GM12891 (cell line): ENCODE measurements at regions not wholly inside any gene's neighbourhood (a gene's known extent, or its start where the extent isn't known, plus 50 kb on each side); places are given as distances from the start of the nearest gene placed in this dataset.

ENCODE experiments used
- DNase-seq: peaks from one replicate; pipeline ENCODE4 v3.0.0; 2011; ENCODE audit warnings: low spot score; ENCODE audit not compliant: insufficient read length
- FAIRE-seq: peaks from 2 replicates; lab custom pipeline; 2011; peaks lifted over from hg19 to GRCh38; lab: Jason Lieb, UNC
- PAX5 ChIP-seq: IDR thresholded peaks from 2 replicates; pipeline ENCODE4 v1.6.1; 2011; ENCODE audit warnings: low read length, moderate library complexity, mild to moderate bottlenecking; ENCODE audit not compliant: insufficient read depth, severe bottlenecking
- POLR2A ChIP-seq: IDR thresholded peaks from 2 replicates; pipeline ENCODE4 v1.6.1; 2011; ENCODE audit warnings: low read depth, low read length, control low read depth
- POLR2AphosphoS5 ChIP-seq: IDR thresholded peaks from 2 replicates; pipeline ENCODE4 v1.6.1; 2011; ENCODE audit warnings: low read depth, low read length, control low read depth
- POU2F2 ChIP-seq: IDR thresholded peaks from 2 replicates; pipeline ENCODE4 v1.6.1; 2011; ENCODE audit warnings: low read depth, mild to moderate bottlenecking, control low read depth, low read length, moderate library complexity
- SPI1 ChIP-seq: IDR thresholded peaks from 2 replicates; pipeline ENCODE4 v1.6.1; 2011; ENCODE audit warnings: low read depth, low read length, control low read depth
- TAF1 ChIP-seq: IDR thresholded peaks from 2 replicates; pipeline ENCODE4 v1.6.1; 2011; ENCODE audit warnings: low read depth, low read length, control low read depth

DNA sequence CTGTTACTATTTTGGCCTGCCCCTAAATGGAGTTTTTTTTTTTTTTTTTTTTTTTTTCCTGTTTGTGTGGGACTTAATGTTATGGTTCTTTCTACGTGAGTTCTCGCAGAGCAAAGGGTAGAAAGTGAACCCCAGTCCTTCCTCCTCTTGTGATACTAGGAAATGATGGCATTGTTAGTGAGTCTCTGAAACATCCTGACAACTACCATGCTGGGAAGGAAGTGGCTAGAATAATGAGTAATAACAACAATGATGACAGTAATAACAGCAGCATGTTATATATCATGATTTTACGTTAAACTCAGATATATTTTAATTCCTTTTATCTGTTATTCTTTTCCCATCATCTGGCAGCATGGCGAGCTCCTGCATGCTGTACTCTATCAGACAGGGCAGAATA is 216.2 kb upstream of the LINC00305 start:
- FAIRE-seq (no peak), DNase-seq (no peak)
- TF ChIP-seq PAX5, result no peak
- 0 out of 2 replicates have a peak, but pooled peaks have one; percentile 13 for TF ChIP-seq SPI1
- TF ChIP-seq TAF1, result no peak

GRCh38 chr18:64337673-64338072 is 188.8 kb upstream of the LINC00305 start:
- no peak for FAIRE-seq
- no peak for TF ChIP-seq POLR2A
- TF ChIP-seq POLR2AphosphoS5, result no peak
- TF ChIP-seq POU2F2, result no peak
- TF ChIP-seq PAX5, result no peak
- no peak for TF ChIP-seq SPI1
- TF ChIP-seq TAF1, result no peak
- no peak for DNase-seq

GRCh38 chr18:64337018-64337417 is 188.1 kb upstream of the LINC00305 start:
- DNase-seq (no peak), FAIRE-seq (no peak)
- no peak for TF ChIP-seq SPI1
- no peak for TF ChIP-seq POLR2A
- TF ChIP-seq POU2F2, result no peak
- no peak for TF ChIP-seq POLR2AphosphoS5
- no peak for TF ChIP-seq TAF1
- TF ChIP-seq PAX5, result no peak

- no peak for FAIRE-seq
- TF ChIP-seq TAF1 (no peak), PAX5 (no peak), POU2F2 (no peak), POLR2AphosphoS5 (no peak), SPI1 (no peak), POLR2A (no peak)
- DNase-seq, result no peak
Observed at GRCh38 chr18:64334748-64335147, 185.9 kb upstream of the LINC00305 start.

- no peak for TF ChIP-seq TAF1
- TF ChIP-seq POLR2AphosphoS5, result no peak
- no peak for TF ChIP-seq POU2F2
- no peak for TF ChIP-seq POLR2A
- TF ChIP-seq SPI1, result no peak
- no peak for TF ChIP-seq PAX5
- no peak for DNase-seq
- FAIRE-seq, result no peak
Observed at GRCh38 chr18:64333584-64333983, 184.7 kb upstream of the LINC00305 start.

GRCh38 chr18:64332835-64333234 is 183.9 kb upstream of the LINC00305 start:
- no peak for DNase-seq
- no peak for TF ChIP-seq POLR2A
- no peak for TF ChIP-seq TAF1
- TF ChIP-seq POLR2AphosphoS5, result no peak
- TF ChIP-seq SPI1, result no peak
- TF ChIP-seq POU2F2, result no peak
- TF ChIP-seq PAX5, result no peak

GRCh38 chr18:64331419-64331818 is 182.5 kb upstream of the LINC00305 start:
- no peak for FAIRE-seq
- DNase-seq, result no peak
- TF ChIP-seq POLR2AphosphoS5 (no peak), PAX5 (no peak), POU2F2 (no peak), SPI1 (no peak), TAF1 (no peak), POLR2A (no peak)

More at GRCh38 chr18:64332835-64333234, 183.9 kb upstream of the LINC00305 start:
- no peak for FAIRE-seq

GRCh38 chr18:64330931-64331330 is 182.0 kb upstream of the LINC00305 start:
- 0 out of 2 replicates have a peak, but pooled peaks have one; percentile 8 for TF ChIP-seq SPI1
- no peak for TF ChIP-seq PAX5
- TF ChIP-seq POLR2AphosphoS5, result no peak
- no peak for TF ChIP-seq POLR2A
- no peak for TF ChIP-seq TAF1
- no peak for TF ChIP-seq POU2F2
- FAIRE-seq (no peak), DNase-seq (no peak)

- TF ChIP-seq POLR2AphosphoS5, result no peak
- no peak for TF ChIP-seq TAF1
- no peak for TF ChIP-seq SPI1
- TF ChIP-seq POLR2A, result no peak
- no peak for TF ChIP-seq POU2F2
- TF ChIP-seq PAX5, result no peak
- DNase-seq, result no peak
- FAIRE-seq, result no peak
Observed at GRCh38 chr18:64330161-64330560, 181.3 kb upstream of the LINC00305 start.

GRCh38 chr18:64322189-64322588 is 173.3 kb upstream of the LINC00305 start:
- FAIRE-seq (no peak), DNase-seq (no peak)
- TF ChIP-seq TAF1 (no peak), POLR2A (no peak), POU2F2 (no peak), POLR2AphosphoS5 (no peak), SPI1 (no peak), PAX5 (no peak)

DNA sequence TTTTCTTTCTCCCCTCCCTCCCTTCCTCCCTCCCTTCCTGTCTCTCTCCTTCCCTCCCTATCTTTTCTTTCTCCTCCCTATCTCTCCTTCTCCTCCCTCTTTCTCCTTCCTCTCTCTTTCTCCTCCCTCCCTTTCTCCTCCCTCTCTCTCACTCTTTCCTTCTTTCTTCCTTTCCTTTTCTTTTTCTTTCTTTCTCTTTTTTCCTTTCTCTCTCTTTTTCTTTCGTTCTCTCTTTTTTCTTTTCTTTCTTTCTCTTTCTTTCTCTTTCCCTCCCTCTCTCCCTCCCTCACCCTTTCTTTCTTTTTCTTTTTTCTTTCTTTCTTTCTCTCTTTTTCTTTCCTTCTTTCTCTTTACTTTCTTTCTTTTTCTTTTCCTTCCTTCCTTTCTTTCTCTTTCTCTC is 169.7 kb upstream of the LINC00305 start:
- TF ChIP-seq PAX5 (no peak), POU2F2 (no peak), POLR2A (no peak)
- DNase-seq (no peak), FAIRE-seq (no peak)

DNA sequence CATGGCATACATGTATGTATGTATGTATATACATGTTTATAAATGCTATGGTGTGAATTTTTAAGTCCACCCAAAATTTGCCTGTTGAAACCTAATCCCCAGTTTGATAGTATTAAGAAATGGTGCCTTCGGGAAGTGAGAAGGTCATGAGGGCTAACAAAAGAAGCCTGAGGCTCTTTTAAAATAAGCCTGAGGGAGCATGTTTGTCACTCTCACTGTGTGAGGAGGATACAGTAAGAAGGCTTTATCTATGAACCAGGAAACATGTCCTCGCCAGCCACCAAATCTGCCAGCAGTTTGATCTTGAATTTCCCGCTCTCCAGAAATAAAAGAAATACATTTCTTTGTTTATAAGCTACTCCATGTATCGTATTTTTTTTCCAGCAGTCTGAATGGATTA is 163.0 kb upstream of the LINC00305 start:
- TF ChIP-seq TAF1 (no peak), SPI1 (no peak), PAX5 (no peak), POLR2AphosphoS5 (no peak), POU2F2 (no peak), POLR2A (no peak)

More for the DNA sequence above, 163.0 kb upstream of the LINC00305 start:
- DNase-seq (no peak), FAIRE-seq (no peak)
